GM18858 (cell line): ENCODE measurements at regions not wholly inside any gene's neighbourhood (a gene's known extent, or its start where the extent isn't known, plus 50 kb on each side); places are given as distances from the start of the nearest gene placed in this dataset.
"Not testable (repeated sequence)": the region's sequence is repeated elsewhere in the genome, so short reads cannot be mapped to it uniquely, and the experiment has no call there.

Experiments
- ATAC-seq: cut with Tn5 transposase; IDR thresholded peaks from one replicate; pipeline ENCODE4 v1.9.1; 2021; ENCODE audit not compliant: unreplicated experiment

DNA sequence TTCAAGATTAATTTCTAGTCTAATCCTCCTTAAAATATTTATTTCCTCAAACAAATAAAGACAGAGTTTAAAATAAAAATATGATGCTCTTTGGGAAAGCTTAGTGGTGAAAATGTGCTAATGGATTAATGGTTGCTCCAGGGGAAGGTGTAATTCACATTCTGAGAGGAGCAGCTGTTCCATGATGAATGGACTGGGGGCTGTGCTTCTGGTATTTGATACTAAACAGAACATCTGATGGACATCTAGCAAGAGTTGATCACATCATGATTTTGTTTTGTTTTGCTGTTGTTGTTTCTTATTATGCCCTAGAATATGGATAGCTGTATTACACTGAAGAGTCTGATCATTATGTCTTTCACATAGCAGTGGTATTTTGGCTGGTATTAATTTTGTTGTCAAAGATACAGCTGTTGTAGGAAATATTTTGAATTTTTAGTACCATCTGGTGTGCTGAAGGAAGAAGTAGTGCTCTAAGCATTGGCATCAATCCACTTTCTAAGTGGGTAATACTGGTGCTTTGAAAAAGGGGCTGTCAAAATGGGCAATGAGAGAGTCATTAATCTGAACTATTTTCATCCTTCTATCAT, 296.4 kb downstream of the ADAMTS20 start:
- ATAC-seq = no peak

DNA sequence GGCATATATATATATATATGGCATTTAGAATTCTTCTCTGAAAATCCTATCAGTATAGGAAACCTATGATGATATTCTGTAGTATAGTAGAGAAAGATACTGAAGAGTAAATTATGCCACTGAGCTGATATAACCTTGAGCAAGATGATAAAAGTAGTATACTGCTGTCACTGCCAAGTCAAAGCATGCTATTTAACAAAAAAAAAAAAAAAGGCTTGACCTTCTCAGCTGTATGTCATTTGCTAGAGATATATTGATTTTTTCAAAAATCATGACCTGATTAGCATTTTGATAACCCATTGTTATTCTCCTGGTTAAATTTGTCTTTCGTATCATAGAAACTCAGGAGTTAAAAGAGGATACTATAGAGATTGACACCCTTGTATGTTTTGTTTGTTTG, 299.4 kb downstream of the ADAMTS20 start:
- no peak for ATAC-seq

DNA sequence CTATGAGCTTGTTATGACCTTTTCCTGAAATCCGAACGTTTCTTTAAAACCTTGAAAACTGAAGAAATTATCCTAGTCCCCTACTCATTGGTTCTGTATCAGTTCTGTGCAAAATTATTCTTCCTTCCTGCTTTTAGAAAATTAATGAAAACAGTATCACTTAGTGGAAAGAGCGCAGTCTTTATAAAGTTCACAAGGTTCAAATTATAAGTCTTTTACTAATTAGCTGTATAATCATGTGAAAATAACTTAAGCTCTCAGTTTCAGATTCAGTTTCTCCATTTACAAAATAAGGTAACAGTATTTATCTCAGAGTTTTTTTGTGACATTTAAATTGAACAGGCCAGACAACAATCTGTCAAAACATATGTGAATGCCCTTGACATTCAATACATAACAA, 306.1 kb downstream of the ADAMTS20 start:
- ATAC-seq = no peak

DNA sequence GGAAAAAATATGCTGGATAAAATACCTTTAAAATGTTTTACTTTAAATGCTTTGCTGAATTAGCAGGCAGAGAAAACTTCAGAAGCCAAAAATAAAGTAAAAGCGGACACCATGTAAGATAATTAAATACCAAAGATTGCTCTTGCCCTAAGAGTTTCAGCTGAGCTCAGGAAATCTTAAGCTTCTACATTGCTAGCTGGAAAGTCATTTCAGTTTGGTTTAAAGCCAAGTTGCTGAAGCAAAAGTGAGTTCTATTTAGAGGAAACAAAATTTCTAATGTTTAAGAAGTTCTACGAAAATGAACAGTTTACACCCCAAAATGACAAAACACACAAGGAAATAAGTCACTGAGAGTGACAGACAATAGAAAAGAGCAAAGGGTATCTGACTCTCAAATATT, 310.0 kb downstream of the ADAMTS20 start:
- no peak for ATAC-seq

DNA sequence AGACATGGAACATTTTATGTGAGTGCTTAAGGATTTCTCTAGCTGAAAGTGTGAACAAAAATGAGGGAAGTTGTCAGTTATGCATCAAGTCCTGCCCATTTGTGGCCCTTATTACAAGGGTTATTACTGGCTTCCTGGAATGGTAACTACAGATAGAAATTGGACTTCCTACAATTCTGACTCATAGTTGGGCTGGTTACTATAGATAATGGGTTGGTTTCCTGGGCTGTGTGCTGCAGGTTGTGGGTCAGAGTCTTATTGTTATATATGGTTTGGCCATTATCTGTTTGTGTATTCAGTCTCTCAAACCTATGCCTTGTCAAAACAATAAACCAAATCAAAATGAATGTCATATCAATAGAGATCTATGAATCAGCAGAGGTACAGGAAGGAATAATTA, 313.7 kb downstream of the ADAMTS20 start:
- ATAC-seq = no peak

DNA sequence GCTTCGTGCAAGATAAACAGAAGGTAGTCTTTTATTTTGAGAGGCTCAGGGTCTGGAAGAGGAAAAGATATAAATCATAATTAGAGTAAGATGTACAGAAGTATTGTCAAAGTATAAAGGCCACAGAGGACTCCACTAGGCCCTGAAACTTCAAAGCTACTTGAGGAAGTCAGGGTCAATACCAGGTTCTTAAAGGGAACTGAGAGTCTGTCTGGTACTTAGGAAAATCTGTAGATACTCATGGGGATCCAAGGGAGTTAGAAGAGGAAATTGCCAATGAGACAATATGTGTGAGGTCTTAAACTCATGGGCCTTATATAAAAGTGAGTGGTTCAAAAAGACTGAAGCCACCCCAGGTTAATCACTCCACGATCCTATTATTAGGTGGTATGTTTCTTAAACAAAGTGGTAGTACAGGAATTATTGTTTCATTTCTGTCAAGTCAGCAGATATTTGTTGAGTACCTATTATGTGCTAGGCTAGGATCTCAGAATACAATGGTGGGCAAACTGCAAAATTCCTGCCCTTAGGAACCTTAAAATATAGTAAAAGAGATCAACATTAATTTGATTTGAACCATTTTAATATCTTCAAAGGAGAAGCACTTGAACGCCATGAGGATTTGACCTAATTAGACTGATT, 314.6 kb downstream of the ADAMTS20 start:
- ATAC-seq = no peak

DNA sequence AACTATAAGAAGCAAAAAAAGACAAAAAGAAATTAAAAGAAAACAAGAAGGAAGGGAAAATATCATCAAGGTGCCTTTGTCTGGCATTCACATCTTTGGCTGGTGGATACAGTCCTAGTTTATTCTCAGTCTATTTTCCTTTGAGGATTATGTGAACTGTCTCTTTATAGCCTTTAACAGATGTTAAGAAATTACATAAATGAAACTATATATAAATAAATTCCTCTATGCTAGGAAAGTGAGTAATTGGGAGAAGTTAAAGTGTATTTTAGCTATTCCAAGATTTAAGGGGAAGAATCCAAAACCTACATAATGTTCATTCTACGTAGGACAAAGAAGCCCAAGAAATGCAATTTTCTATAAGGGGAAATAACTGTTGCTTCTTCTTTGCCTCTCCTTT, 316.3 kb downstream of the ADAMTS20 start:
- ATAC-seq = no peak

DNA sequence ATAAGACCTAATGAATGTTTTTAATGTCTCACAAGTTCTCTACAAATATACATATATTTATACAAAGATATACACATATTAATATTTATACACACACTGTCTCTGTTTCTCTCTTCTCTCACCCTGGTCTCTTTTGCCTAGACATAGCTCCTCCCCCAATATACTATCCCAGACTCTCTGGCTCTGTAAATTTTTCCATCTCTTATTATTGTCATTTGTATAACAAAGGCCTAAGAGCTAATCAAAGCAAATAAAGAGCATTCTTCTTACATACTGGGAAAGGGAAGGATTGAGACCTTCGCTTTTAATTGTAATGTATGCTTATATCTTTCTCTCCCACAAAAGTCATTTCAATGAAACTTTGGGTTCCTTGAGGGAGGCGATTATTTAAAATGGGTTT, 318.1 kb downstream of the ADAMTS20 start:
- ATAC-seq = no peak

DNA sequence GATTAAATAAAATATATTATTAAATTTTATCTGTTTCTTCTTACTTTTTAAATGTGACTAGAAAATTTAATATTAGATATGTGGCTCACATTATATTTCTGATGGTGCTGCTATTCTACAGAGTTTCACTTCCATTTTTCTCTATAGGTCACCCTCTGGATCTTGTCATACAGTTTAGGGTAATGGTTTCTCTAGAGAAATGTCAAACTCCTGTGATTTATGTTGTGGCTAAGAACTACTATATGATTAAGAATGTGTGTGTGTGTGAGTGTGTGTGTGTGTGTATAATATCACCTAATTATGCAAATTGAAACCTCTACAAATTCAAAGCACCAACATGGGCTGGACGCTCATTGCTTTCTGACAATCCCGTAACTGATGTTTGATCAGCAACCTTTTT, 325.9 kb downstream of the ADAMTS20 start:
- no peak for ATAC-seq

DNA sequence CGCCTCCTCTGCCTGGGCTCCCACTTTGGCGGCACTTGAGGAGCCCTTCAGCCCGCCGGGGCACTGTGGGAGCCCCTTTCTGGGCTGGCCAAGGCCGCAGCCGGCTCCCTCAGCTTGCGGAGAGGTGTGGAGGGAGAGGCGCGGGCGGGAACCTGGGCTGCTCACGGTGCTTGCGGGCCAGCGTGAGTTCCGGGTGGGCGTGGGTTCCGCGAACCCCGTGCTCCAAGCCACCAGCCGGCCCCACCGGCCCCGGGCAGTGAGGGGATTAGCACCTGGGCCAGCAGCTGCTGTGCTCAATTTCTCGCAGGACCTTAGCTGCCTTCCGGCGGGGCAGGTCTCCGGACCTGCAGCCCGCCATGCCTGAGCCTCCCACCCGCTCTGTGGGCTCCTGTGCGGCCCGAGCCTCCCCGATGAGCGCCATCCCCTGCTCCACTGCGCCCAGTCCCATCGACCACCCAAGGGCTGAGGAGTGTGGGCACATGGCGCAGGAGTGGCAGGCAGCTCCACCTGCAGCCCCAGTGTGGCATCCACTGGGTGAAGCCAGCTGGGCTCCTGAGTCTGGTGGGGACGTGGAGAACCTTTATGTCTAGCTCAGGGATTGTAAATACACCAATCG, 327.7 kb downstream of the ADAMTS20 start:
- not testable (repeated sequence) for ATAC-seq

DNA sequence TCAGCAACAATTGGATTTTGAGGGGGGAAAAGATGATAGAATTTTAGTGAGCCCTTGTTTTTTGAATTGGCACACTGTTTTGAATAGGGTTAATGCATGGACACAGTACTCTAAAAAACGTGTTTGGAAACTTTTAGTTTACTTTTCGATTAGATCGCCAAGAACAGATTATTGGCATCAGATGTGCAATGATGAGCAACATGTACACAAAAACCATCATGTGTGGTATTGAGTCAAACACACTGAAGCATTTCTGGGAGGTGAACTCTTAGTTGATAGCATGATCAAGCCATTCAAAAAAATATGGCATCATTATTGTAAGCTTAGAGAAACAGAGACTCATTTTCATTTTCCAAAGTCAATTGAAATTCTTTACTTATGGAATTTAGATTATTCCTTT, 329.2 kb downstream of the ADAMTS20 start:
- ATAC-seq = no peak

DNA sequence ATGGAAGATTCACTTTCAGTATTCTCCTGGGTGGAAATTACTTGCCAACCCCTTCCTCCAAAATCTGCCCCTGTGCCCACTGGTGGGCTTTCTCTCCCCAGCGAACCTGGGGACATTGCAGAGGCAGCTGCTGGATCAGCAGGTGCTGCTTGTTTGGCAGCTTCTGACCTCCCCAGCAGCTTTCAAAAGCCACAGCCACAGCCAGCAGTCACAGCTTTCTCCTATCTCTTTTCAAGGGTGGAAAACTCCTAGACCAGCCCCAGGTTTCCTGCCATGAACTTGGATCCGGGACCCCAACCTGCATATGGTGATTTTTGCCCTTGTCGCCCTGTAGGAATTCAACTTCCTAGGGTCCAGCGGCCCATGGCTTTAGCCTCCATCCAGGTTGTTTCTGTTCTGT, 330.8 kb downstream of the ADAMTS20 start:
- no peak for ATAC-seq

DNA sequence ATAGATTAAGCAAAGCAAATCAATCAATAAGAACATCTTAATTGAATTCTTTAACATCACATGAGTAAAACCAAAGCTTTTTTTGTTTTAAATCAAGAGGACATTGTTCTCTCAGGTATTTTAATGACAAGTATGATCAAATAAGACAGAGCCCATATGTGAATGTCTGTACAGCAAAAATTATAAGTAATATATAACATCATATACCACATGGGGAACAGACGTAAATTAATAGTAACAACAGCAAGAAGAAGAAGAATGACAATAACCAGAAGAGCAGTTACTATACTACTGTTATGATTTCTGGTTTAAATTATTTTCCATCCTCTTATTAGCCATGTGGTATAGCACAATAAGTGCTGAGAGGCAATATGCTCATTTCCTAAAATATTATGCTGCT, 335.5 kb downstream of the ADAMTS20 start:
- ATAC-seq = no peak

DNA sequence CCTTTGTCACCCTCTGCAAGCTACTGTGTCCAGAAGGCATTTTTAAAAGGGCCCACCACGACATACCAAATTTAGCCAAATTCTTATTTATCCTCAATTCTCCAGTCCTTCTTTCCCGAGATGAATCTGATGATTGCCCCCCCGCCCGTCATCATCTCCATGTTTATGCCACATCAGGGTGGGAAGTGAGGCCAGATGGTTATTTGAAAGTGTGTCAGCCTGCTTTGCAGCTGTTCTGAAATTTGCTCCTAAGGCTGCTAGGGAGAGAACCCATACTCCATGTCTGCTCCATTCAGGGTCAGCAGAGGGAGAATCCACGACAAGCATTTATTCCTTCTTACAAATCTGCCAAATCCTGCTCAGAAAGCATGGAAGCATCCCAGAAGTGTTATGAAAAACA, 337.8 kb downstream of the ADAMTS20 start:
- ATAC-seq = no peak

DNA sequence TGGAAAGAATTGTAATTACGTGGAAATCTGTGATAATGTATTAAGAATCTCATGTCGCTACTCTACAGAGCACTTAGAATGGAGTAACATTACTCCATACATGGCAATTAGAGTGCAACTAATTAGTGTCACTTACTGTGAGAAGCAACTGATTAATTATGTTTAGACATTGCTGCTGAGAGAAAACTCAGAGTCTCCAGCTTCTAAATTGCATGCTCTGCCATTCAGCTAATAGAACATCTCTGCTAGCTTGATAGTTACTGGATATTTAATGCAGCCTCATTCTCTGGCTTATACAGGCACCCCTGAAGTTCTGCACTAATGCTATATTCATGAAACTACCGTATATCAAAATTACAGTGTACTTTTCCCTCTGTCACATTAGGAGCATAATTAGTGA, 338.4 kb downstream of the ADAMTS20 start:
- ATAC-seq = no peak

DNA sequence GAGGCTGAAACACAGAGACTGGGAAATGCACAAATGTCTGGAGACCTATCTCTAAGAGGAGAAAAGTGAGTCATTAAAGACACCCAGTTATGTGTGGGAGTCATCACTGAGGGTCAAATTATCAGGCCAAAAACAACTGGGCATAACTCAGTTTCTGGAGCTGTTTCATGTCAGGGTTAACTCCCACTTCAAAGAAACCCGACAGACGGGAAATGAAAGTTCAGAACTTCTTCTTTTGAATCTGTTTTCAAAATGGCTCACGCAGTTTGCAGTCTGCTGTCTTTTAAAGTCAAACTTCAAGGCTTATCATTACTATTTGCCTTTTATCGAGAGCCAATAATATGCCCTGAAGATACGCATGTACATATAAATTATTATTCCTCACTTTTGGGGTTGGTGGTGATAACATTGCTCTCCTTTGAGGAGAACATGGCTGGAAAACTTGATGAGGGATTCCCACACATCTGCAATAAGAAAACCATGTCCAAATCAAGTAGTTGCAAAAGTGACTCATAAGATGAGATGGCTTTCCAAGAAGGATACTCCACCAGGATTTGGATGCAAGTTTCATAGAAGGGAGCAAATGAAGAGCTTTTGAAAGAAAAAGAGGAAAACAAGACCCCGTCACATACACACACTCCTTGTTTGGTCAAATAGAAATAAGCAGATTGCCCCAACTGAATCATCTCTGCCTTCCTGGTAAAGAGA, 341.4 kb downstream of the ADAMTS20 start:
- ATAC-seq = peak; percentile 98

DNA sequence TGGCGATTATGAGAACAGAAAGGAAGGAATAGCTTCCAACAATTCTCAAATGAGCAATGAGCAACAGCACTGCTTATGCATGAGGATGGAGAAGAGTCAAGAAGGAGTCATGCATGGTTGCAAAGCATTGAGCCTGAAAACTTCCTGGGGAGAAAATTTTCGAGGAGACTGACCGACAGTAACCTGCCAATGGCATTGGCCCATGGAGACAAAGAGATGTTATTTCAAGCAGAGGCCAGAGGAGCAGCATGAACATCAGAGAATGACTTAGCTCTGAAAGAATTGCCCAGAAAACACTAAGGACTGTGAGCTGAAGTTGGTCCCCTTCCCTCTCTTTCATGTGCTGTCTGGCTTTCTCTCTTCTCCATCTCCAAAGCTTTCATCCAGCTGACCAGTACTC, 343.4 kb downstream of the ADAMTS20 start:
- no peak for ATAC-seq

DNA sequence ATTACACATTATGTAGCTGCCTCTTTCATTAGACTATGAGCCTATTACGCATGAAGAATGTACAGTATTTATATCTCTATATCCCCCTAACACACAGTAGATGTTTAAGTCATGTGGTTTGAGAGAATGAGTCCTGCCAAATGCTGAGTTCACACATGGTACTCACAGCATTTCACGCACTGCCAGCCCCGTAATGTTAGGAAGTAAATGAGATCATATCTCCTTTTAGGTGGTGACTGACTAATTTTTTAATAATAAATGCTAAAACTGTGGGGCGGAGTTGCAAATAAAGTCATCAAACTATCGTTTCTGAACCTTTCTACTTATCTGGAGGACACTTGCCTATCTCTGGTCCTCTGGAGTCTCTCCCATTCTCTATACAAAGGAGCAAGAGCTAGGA, 343.8 kb downstream of the ADAMTS20 start:
- no peak for ATAC-seq

DNA sequence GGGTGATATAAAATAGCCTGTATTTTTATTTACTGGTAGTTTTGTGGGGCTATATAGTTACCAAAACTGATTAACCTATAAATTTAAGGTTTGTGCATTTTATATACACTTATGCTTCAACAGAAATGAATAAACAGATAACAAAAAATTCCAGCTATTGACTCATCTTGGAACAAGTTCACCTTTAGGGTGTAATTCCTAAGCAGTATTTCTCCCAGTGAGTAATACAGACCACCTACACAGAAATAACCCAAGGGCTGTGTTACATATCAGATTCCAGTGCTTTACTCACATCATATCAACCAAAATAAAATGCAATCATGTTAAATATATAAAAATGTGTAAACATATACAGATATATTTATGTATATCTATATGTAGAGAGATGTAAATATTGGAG, 345.6 kb downstream of the ADAMTS20 start:
- no peak for ATAC-seq

DNA sequence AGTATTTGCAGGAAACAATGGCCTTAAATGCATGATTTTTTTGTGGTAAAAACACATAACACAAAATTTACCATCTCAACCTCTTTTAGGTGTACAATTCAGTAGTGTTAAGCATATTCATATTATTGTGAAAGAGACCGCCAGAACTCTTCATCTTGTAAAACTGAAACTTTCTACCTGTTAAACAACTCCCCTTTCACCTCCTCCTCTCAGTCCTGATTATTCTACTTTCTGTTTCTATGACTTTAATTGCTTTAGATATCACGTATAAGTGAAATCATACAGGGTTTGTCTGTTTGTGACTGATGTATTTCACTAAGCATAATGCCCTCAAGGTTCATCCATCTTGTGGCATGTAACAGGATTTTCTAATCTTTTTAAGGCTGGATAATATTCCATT, 353.4 kb downstream of the ADAMTS20 start:
- no peak for ATAC-seq

DNA sequence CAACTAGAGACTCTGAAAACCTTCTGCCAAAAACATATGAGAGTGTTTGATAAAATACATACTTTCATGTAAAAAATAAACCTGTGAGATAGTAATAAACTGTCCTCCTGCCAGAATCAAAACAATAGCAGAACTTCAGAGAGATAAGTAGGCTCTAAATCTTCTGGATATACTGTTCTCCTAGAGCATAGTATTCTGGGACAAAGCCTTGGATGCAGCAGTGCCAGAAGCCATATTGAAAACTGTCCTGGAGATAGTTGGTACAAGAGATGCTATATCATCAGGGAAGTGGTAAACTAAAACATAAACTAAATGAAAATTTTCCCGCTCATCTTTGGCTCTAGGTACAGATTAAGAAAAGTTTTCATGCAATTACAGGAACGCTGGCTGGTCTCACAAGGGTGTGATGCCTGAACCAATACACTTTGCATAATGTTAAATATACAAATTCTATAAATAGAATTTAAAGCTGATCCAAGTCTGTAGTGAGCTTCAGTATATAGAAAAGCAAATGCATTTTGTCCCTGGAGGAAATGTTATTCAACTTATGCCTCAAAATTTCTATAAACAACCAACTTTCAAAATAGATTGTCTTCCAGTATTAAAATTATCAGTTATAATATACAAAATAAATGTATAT, 355.6 kb downstream of the ADAMTS20 start:
- ATAC-seq = no peak

DNA sequence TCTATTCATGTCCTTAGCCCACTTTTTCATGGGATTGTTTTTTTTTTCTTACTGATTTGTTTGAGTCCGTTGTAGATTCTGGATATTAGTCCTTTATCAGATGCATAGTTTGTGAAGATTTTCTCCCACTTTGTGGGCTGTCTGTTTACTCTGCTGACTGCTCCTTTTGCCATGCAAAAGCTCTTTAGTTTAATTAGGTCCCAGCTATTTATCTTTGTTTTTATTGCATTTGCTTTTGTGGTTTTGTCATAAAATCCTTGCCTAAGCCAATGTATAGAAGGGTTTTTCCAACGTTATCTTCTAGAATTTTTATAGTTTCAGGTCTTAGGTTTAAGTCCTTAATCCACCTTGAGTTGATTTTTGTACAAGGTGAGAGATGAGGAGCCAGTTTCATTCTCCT, 358.9 kb downstream of the ADAMTS20 start:
- not testable (repeated sequence) for ATAC-seq
